Parathyroid adenoma (tissue), 2 donors: ENCODE measurements at regions not wholly inside any gene's neighbourhood (a gene's known extent, or its start where the extent isn't known, plus 50 kb on each side); places are given as distances from the start of the nearest gene placed in this dataset.

Experiments
- H2AFZ ChIP-seq: fragments of 300-600 bp; sonication (generic); one replicate; pipeline ENCODE4 v1.7.0; 2017; ENCODE audit warnings: antibody characterized with exemption, mild to moderate bottlenecking
- H3K27ac ChIP-seq: fragments of 300-600 bp; sonication (generic); one replicate; pipeline ENCODE4 v1.7.0; 2017
- H3K27me3 ChIP-seq: fragments of 300-600 bp; sonication (generic); one replicate; pipeline ENCODE4 v1.7.0; 2017; ENCODE audit warnings: low read length; ENCODE audit not compliant: control insufficient read depth, insufficient read depth
- H3K36me3 ChIP-seq: fragments of 300-600 bp; sonication (generic); one replicate; pipeline ENCODE4 v1.7.0; 2017; ENCODE audit warnings: low read length; ENCODE audit not compliant: control insufficient read depth, insufficient read depth
- H3K4me1 ChIP-seq: fragments of 300-600 bp; sonication (generic); one replicate; pipeline ENCODE4 v1.7.0; 2017; ENCODE audit warnings: control low read depth
- H3K4me2 ChIP-seq: fragments of 300-600 bp; sonication (generic); one replicate; pipeline ENCODE4 v1.7.0; 2017; ENCODE audit warnings: low read length
- H3K4me3 ChIP-seq: fragments of 300-600 bp; sonication (generic); one replicate; pipeline ENCODE4 v1.7.0; 2017; ENCODE audit warnings: low read depth, low read length
- H3K79me2 ChIP-seq: fragments of 300-600 bp; sonication (generic); one replicate; pipeline ENCODE4 v1.7.0; 2017; ENCODE audit warnings: control low read depth
- H3K9ac ChIP-seq: fragments of 300-600 bp; sonication (generic); one replicate; pipeline ENCODE4 v1.7.0; 2017; ENCODE audit warnings: mild to moderate bottlenecking
- H3K9me3 ChIP-seq: fragments of 300-600 bp; sonication (generic); one replicate; pipeline ENCODE4 v1.7.0; 2017; ENCODE audit warnings: low read length; ENCODE audit not compliant: control insufficient read depth
- CTCF ChIP-seq: fragments of 300-600 bp; sonication (generic); IDR thresholded peaks from one replicate; pipeline ENCODE4 v1.7.0; 2017; ENCODE audit warnings: antibody characterized with exemption, mild to moderate bottlenecking
- donor health status: primary hyperparathyroidism.

- no peak overlapping the region for H3K27ac ChIP-seq
- H3K4me1 ChIP-seq = no peaks in the 10 kb centered on the region
- TF ChIP-seq CTCF = no peak
- H3K9ac ChIP-seq = no peak overlapping the region
- no peaks in the 10 kb centered on the region for H3K36me3 ChIP-seq
- H3K4me3 ChIP-seq = no peak overlapping the region
- H3K79me2 ChIP-seq = no peaks in the 10 kb centered on the region
- H2AFZ ChIP-seq = no peak overlapping the region
- no peak overlapping the region for H3K4me2 ChIP-seq
- H3K27me3 ChIP-seq = no peaks in the 10 kb centered on the region
- no peaks in the 10 kb centered on the region for H3K9me3 ChIP-seq
Measured at GRCh38 chr18:73696698-73697097, 450.9 kb downstream of the FBXO15 start.

- Histone ChIP-seq H3K4me3 (no peak overlapping the region), H3K27ac (no peak overlapping the region), H3K4me2 (no peak overlapping the region), H3K9ac (no peak overlapping the region), H2AFZ (no peak overlapping the region), H3K79me2 (no peaks in the 10 kb centered on the region), H3K4me1 (no peaks in the 10 kb centered on the region), H3K9me3 (no peaks in the 10 kb centered on the region), H3K27me3 (no peaks in the 10 kb centered on the region), H3K36me3 (no peaks in the 10 kb centered on the region)
- TF ChIP-seq CTCF = no peak
Measured at GRCh38 chr18:73696171-73696570, 451.5 kb downstream of the FBXO15 start.

DNA sequence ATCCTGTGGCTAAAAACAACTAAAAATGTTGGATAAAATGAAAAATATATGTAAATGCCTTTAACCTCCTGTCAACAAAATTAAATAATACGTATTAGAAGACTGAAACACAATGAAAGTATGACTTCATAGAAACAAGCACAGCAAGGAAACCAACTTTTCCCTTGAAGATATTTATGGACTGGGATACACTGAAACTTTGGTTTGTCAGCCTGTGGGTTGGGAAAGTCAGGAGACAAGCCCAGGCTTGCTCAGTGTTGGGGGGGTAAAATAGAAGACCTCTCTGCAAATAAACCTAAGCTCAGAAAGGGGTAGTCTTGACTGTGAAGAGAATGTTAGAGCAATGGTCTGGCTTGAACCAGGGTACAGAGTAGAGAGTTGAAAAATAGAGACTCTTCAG, 454.5 kb downstream of the FBXO15 start:
- H3K9me3 ChIP-seq = no peaks in the 10 kb centered on the region
- no peaks in the 10 kb centered on the region for H3K36me3 ChIP-seq
- H3K9ac ChIP-seq = no peak overlapping the region
- H3K79me2 ChIP-seq = no peaks in the 10 kb centered on the region
- no peak overlapping the region for H2AFZ ChIP-seq
- H3K27ac ChIP-seq = no peak overlapping the region
- H3K27me3 ChIP-seq = no peaks in the 10 kb centered on the region
- TF ChIP-seq CTCF = no peak
- H3K4me3 ChIP-seq = no peak overlapping the region
- H3K4me1 ChIP-seq = no peaks in the 10 kb centered on the region
- H3K4me2 ChIP-seq = no peak overlapping the region

DNA sequence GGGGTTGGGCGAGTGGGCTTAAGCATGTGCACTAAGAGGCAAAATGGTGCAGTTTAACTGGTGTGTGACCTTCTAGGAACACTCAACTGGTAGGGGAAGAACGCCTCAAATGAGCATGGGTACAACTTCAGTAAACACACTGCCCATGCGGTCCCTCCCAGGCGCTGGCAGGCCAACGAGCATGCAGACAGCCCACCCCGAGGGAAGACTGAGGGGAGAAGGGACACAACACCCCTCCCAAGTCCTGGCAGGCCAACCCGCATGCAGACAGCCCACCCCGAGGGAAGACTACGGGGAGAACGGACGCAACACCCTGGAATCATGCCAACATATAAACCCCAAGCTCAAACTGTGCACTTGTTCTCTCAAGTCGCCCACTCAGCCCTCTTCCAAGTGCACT, 456.0 kb downstream of the FBXO15 start:
- H3K79me2 ChIP-seq = no peaks in the 10 kb centered on the region
- no peaks in the 10 kb centered on the region for H3K4me1 ChIP-seq
- no peak for TF ChIP-seq CTCF
- H3K27ac ChIP-seq = no peak overlapping the region
- no peaks in the 10 kb centered on the region for H3K9me3 ChIP-seq
- H3K4me3 ChIP-seq = no peak overlapping the region
- no peak overlapping the region for H3K4me2 ChIP-seq
- no peak overlapping the region for H3K9ac ChIP-seq
- no peaks in the 10 kb centered on the region for H3K36me3 ChIP-seq
- H2AFZ ChIP-seq = no peak overlapping the region
- no peaks in the 10 kb centered on the region for H3K27me3 ChIP-seq

- no peaks in the 10 kb centered on the region for H3K27me3 ChIP-seq
- no peak overlapping the region for H3K4me3 ChIP-seq
- no peaks in the 10 kb centered on the region for H3K4me1 ChIP-seq
- no peaks in the 10 kb centered on the region for H3K36me3 ChIP-seq
- no peak overlapping the region for H3K27ac ChIP-seq
- TF ChIP-seq CTCF = no peak
- no peak overlapping the region for H3K4me2 ChIP-seq
- H3K9ac ChIP-seq = no peak overlapping the region
- H3K79me2 ChIP-seq = no peaks in the 10 kb centered on the region
- H3K9me3 ChIP-seq = no peaks in the 10 kb centered on the region
- H2AFZ ChIP-seq = no peak overlapping the region
Measured at GRCh38 chr18:73691118-73691517, 456.5 kb downstream of the FBXO15 start.
